GF-D8 (cell line): ENCODE measurements at regions not wholly inside any gene's neighbourhood (a gene's known extent, or its start where the extent isn't known, plus 50 kb on each side); places are given as distances from the start of the nearest gene placed in this dataset.

Source experiments
- DNase-seq: peaks from one replicate; lab custom pipeline; 2025; lab: John Stamatoyannopoulos, UW

- DNase-seq, result no peak
These were observed 212.3 kb upstream of the FOXN3 start for GRCh38 chr14:89629383-89629782.

- DNase-seq, result no peak
These were observed 211.5 kb upstream of the FOXN3 start for GRCh38 chr14:89628521-89628920.

GRCh38 chr14:89626233-89626806 lies 209.3 kb upstream of the FOXN3 start:
- DNase-seq, result no peak

GRCh38 chr14:89625731-89626232 lies 208.7 kb upstream of the FOXN3 start:
- no peak for DNase-seq

- DNase-seq, result no peak
These were observed 208.2 kb upstream of the FOXN3 start for GRCh38 chr14:89625244-89625713.

- no peak for DNase-seq
These were observed 207.6 kb upstream of the FOXN3 start for GRCh38 chr14:89624500-89625156.

- no peak for DNase-seq
These were observed 205.0 kb upstream of the FOXN3 start for GRCh38 chr14:89621791-89622638.

- no peak for DNase-seq
These were observed 204.0 kb upstream of the FOXN3 start for GRCh38 chr14:89621009-89621421.

GRCh38 chr14:89620436-89620835 lies 203.4 kb upstream of the FOXN3 start:
- DNase-seq, result no peak

GRCh38 chr14:89619596-89619995 lies 202.6 kb upstream of the FOXN3 start:
- no peak for DNase-seq

GRCh38 chr14:89618811-89619551 lies 201.9 kb upstream of the FOXN3 start:
- no peak for DNase-seq

GRCh38 chr14:89618330-89618708 lies 201.3 kb upstream of the FOXN3 start:
- DNase-seq, result no peak

- DNase-seq, result no peak
These were observed 200.7 kb upstream of the FOXN3 start for GRCh38 chr14:89617481-89618329.

GRCh38 chr14:89616852-89617341 lies 199.9 kb upstream of the FOXN3 start:
- no peak for DNase-seq

- no peak for DNase-seq
These were observed 199.4 kb upstream of the FOXN3 start for GRCh38 chr14:89616425-89616824.

GRCh38 chr14:89615421-89615820 lies 198.4 kb upstream of the FOXN3 start:
- DNase-seq, result no peak

- no peak for DNase-seq
These were observed 197.1 kb upstream of the FOXN3 start for GRCh38 chr14:89614009-89614691.

GRCh38 chr14:89613260-89614008 lies 196.4 kb upstream of the FOXN3 start:
- DNase-seq, result no peak

GRCh38 chr14:89609500-89610100 lies 192.6 kb upstream of the FOXN3 start:
- no peak for DNase-seq
